NCI-H1694 (cell line): ENCODE measurements at regions not wholly inside any gene's neighbourhood (a gene's known extent, or its start where the extent isn't known, plus 50 kb on each side); places are given as distances from the start of the nearest gene placed in this dataset.
"Not testable (repeated sequence)": the region's sequence is repeated elsewhere in the genome, so short reads cannot be mapped to it uniquely, and the experiment has no call there.

Source experiments
- DNase-seq: peaks from one replicate; lab custom pipeline; 2025; lab: John Stamatoyannopoulos, UW

GRCh38 chr12:88756917-88757316, 176.6 kb upstream of the KITLG start:
- DNase-seq: no peak

DNA sequence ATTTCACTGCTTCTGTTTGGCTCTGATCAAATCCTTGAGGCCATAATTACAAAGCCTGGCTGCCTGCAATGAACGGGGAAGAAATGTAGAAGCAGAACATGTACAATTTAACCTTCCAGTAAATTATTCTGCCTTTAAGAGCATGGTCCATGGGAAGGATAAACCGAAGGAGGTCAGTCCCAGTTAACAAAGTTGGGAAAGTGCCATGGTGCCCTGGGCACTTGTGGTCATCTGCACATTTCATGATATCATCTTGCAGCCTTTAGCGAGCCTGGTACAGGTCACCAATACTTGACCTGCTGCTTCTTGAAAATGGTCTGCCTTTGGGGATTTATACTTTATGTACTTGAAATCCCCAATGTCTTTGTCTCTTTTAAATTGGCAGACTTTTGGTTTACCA, 175.9 kb upstream of the KITLG start:
- DNase-seq: no peak

- DNase-seq: no peak
These were observed 173.4 kb upstream of the KITLG start for GRCh38 chr12:88753707-88754106.

GRCh38 chr12:88753066-88753465, 172.8 kb upstream of the KITLG start:
- DNase-seq: no peak

GRCh38 chr12:88752183-88752582, 171.9 kb upstream of the KITLG start:
- DNase-seq: no peak

DNA sequence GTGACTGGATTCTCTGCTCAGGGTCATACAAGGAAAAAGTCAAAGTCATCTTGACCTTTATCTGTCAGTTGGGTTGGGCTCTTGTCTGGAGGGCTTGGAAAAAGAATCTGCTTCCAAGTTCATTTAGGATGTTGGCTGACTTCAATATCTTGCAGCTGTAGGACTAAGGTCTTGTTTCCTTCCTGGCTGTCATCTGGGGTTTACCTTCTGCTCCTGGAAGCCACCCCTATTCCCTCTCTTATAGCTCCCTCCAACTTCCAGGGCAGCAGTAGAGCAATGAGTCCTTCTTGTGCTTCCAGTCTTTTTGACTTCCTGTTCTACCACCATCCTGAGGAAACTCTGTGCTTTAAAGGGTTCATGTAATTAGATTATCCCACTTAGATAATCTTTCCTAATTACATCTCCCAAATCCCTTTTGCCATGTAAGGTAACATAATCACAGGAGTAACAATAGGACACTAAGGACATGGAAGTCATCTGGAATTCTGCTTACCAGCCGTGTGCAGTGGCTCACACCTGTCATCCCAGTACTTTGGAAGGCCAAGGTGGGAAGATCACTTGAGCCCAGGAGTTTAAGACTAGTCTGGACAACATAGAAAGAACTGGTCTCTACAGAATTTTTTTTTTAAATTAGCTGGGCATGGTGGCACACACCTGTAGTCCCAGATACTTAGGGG, 170.7 kb upstream of the KITLG start:
- DNase-seq: no peak

GRCh38 chr12:88746386-88746785, 166.1 kb upstream of the KITLG start:
- DNase-seq: no peak

DNA sequence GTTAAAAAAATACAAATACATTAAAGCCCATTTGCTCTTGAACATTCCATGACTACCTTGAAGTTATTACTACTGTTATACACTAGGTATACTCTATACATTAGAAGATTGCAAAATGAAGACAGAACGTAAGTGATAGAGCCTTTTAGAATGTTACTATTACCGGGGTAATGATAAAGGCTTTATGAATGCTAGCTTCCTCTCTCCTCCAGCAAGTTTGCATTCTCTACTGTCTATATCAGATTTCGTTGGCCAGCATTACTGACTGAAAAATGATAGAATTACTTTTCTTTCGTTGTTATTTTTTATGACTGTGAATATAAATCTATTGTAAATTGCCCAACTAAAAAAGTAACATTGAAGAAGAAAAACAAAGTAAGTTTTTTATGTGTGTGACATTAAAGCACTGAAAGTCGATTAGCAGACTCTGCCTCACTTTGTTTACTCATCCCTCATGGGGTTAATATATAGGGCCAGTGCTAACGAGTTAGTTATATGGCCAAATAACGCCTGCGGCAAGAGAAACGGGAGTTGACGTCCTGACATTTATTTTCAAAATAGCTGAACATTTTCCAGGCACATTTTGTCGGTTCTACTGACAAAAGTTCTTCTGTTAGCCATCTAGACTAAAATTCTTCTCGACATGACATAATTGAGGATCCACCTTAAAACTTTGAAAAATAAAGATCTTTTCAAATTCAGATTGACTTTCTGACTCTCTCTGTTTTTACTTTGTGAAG, 163.8 kb upstream of the KITLG start:
- no peak for DNase-seq

DNA sequence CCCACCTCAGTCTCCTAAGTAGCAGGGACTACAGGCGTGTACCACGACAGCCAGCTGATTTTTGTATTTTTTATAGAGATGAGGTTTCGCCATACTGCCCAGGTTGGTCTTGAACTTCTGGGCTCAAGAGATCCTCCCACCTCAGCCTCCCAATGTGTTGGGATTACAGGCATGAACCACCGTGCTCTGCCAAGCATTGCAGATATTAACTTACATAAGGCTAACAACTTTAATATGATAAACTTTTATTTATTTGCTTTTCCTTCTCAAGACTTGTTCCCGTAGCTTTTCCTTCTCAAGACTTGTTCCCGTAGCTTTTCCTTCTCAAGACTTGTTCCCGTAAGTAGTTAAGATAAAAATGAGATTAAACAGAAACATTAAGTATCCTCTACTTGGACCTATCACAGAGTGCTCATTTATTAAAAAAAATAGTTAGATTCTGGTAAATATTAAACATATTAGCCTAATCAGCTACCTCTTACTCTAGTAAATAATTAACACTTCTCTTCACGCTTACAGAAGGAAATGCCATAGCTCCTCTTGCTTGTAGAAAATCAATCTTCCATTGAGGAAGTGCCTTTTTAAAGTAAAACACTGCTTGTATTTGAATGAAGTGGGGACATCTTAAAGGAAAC, 157.7 kb upstream of the KITLG start:
- no peak for DNase-seq

DNA sequence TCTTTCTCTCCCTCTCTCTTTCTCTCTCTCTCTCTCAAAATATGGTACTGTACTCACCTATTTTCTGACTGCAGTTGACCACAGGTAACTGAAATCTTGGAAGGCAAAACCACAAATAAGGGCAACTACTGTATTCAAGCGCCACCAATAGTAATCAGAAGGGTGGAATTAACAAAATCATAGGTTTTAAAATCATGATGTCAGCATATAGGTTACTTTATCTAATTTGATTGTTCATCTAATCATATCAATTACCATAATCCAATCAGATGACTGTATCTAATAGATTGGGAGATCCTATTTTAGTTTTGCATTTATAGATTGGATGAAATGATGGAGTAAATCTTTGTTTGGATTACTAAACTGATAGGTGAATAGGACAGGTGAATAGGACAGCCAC, 155.8 kb upstream of the KITLG start:
- no peak for DNase-seq

- DNase-seq: no peak
These were observed 152.7 kb upstream of the KITLG start for GRCh38 chr12:88733008-88733407.

DNA sequence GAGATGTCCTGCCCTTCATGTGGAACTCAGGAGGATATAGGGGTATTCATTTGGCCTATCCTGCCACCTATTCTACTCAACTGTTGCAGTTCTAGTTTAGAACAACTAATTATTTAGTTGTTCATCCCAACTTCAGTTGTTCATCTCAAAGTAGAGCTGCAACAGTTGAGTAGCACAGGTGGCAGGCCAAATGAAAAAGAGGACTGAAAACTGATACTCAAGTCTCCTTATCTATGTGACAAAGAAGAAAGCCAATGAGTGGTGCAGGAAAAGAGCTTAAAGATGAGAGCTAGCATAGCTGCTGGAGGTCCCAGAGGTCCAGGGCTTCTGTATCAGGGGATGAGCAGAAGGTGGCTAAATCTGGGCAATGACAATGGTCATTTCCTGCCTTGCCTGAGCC, 148.9 kb upstream of the KITLG start:
- DNase-seq: no peak

DNA sequence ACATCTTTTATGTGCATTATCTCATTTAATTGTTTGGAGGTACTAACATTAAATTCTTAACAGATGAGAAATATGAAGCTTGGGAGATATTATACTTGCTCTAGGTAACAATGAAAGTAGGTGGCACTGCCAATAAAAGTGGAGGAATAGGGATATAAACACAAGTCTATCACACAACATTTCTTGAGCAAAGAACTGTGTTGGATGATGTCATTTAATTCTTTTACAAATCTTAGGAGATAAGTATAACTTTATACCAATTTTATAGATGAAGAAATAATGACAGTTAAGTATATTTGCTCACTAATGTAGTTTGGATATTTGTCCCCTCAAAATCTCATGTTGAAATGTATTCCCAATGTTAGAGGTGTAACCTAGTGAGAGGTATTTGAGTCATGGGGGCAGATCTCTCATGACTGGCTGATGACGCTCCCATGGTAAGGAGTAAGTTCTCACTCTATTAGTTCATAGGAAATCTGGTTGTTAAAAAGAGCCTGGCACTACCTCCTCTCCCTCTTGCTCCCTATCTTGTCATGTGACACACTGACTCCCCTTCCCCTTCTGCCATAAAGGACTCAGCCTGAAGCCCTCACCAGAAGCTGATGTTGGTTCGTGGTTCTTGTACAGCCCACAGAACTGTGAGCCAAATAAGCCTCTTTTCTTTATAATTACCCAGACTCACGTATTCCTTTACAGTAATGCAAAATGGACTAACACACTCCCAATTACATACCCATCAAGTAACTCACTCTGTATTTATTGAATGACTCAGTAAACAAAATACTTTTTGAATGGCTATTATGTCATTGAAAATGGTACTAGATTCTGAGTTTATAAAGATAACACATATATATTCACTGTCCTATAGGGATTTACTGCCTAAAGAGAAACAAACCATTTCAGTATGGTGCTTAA, 146.8 kb upstream of the KITLG start:
- no peak for DNase-seq

DNA sequence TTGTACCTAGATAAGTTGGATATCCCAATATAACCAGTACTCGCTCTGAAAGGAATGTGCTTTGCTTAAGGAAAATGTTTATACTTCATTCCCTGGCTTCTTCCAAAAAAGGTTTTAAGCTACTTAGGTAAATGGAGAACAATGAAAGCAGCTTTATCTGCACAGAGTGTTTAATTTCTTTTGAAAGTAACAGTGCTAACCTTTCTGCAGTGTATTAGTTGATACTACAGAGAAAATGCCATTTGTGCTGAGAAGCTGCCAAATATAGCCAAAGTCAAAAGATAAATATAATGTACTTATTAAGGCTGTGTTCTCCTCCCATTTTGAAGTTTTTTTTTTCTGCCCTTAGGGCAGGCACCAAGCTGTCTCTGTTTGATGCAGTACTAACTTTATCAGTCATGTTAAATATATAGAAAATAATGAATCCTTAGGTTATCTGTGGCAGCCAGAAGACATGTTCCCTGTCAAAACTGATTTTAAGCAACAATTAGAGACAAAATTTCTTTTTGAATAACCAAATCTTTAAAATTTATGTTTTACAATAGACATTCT, 145.4 kb upstream of the KITLG start:
- no peak for DNase-seq

GRCh38 chr12:88723219-88723618, 142.9 kb upstream of the KITLG start:
- no peak for DNase-seq

DNA sequence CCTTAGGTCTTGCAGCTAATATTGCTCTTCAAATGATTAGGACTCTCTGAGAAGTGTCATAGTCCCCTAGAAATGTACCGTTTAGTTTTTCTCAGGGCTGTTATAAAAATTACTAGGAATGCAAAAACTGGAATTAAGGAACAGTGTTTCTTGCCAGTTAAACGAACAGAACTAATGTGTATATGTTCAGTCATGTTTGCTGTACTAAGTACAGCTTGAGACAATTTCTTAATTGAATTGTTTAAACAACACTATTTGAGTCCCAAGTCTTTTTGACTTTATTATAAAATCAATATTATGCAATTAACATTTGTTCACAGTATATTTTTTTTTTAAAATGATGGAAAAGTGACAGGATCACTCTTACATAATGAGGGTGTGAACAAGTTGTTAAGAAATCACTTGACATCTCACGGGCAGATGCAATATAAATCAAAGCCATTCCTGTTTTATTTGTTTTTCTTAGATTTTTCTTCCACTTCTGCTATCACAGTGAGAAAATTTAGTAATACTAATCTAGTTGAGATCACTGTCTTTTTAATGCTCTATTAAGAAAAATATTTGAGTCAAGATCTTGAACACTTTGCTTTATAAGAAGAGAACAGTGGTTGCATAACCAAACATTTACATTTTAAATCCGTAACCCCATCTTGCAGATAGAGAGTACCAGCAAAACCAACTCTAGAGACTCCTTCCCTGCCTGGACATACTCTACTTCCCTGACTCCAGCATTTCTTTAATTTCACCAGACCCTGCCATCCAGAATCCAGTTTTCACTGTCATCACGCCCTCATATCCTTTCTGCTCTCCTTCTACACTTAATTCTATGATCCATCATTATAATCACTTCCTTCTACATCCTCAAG, 140.7 kb upstream of the KITLG start:
- DNase-seq: no peak

DNA sequence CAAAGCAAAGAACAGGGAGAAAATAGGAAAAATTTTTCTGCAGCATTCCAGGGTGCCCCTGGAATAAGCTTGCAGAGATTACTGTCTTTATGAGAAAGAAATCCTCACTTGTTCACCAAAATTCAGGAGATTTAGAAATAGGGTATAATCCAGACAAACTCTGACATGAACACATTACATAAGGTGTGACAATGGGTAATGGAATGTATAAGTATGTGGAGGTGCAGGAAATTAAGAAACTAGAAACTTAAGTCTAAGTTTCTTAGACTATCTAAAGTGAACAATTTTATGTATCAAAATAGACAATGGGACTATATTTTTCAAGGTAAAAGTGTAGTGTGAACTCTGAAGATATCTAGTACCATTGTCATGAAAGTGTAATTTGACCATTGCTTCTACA, 140.0 kb upstream of the KITLG start:
- DNase-seq: no peak

DNA sequence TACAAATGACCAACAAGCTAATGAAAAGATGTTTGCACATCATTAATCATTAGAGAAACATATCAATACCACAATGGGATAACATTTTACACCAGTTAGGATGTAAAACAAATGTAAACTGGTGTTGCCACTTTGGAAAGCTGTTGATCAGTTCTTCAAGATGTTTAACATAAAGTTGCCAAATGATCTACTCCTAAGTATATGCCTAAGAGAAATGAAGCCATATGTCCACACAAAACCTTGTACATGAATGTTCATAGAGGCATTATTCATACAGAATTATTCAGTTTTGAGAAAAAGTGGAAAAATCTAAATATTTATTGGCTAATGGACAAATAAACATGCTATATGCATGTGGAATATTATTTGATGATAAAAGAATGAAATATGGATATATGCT, 136.9 kb upstream of the KITLG start:
- DNase-seq: no peak

DNA sequence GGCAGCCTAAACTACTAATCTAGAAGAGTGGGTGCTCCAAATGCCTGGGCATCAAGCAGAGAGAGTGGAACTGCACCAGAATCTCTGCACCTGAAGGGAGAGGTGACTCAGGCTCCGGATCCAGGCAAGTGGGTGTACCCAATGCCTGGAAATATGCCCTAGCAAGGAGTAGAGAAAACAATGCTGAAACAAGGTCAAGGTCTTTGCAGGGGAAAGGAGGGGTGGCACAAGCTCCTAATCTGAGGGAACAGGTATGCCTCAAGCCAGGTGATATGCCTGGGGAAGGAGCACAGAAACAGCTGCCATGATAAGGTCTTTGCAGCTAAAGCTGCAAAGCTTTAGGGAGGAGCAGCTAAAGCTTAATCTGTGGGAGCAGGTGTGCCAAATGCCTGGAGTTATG, 136.0 kb upstream of the KITLG start:
- DNase-seq: no peak

DNA sequence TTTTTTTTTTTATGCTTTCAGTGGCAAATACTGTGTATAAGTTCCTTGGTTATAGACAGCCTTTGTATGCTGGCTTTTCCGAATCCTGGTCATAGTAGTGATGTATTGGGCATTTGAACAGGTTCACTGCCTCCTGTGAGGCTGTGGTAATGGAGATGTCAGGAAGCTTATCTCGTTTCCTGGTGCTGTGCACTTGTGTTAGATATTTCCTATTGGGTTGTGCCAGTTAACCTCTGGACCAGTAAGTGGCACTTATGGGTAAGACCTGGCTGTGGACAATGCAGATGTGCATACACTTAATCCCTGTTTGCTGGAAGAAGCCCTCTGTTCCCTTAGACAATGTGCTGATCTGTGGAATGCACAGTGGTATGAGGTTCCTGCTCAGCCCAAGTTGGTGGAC, 135.4 kb upstream of the KITLG start:
- no peak for DNase-seq

GRCh38 chr12:88714263-88714882, 134.1 kb upstream of the KITLG start:
- not testable (repeated sequence) for DNase-seq
